ENCODE measurements at regions not wholly inside any gene's neighbourhood (a gene's known extent, or its start where the extent isn't known, plus 50 kb on each side); places are given as distances from the start of the nearest gene placed in this dataset.
A peak's percentile ranks its signal among the peaks of the same experiment; 100 is the strongest.

- DNase-seq = no peak
These were observed 355.2 kb downstream of the BMP4 start for GRCh38 chr14:53601409-53601808.

- no peak for DNase-seq
These were observed 357.2 kb downstream of the BMP4 start for GRCh38 chr14:53599221-53599945.

GRCh38 chr14:53596853-53597525 is 359.6 kb downstream of the BMP4 start:
- no peak for DNase-seq

- DNase-seq = no peak
These were observed 364.8 kb downstream of the BMP4 start for GRCh38 chr14:53591816-53592215.

GRCh38 chr14:53581504-53581903 is 375.1 kb downstream of the BMP4 start:
- DNase-seq = no peak

- DNase-seq = no peak
These were observed 384.8 kb downstream of the BMP4 start for GRCh38 chr14:53571641-53572328.

GRCh38 chr14:53570411-53571387 is 385.9 kb downstream of the BMP4 start:
- DNase-seq = no peak

GRCh38 chr14:53569446-53569845 is 387.2 kb downstream of the BMP4 start:
- no peak for DNase-seq

GRCh38 chr14:53567236-53567780 is 389.3 kb downstream of the BMP4 start:
- DNase-seq = no peak

- DNase-seq = no peak
These were observed 391.8 kb downstream of the BMP4 start for GRCh38 chr14:53564870-53565269.

- DNase-seq = no peak
These were observed 393.0 kb downstream of the BMP4 start for GRCh38 chr14:53563628-53564027.

- DNase-seq = no peak
These were observed 400.1 kb upstream of the DDHD1 start for GRCh38 chr14:53553221-53553620.

- no peak for DNase-seq
These were observed 398.7 kb upstream of the DDHD1 start for GRCh38 chr14:53551862-53552261.

GRCh38 chr14:53550776-53551175 is 397.7 kb upstream of the DDHD1 start:
- no peak for DNase-seq

GRCh38 chr14:53549956-53550355 is 396.8 kb upstream of the DDHD1 start:
- DNase-seq = no peak

- DNase-seq = no peak
These were observed 394.5 kb upstream of the DDHD1 start for GRCh38 chr14:53547593-53547992.

- no peak for DNase-seq
These were observed 392.1 kb upstream of the DDHD1 start for GRCh38 chr14:53545217-53545616.

GRCh38 chr14:53542732-53543131 is 389.6 kb upstream of the DDHD1 start:
- no peak for DNase-seq

- DNase-seq = no peak
These were observed 388.3 kb upstream of the DDHD1 start for GRCh38 chr14:53541411-53541810.

- peak; percentile 30 for DNase-seq
These were observed 386.5 kb upstream of the DDHD1 start for GRCh38 chr14:53539489-53540126.

- no peak for DNase-seq
These were observed 385.3 kb upstream of the DDHD1 start for GRCh38 chr14:53538316-53538881.
